PC-3 (cell line): ENCODE measurements at regions not wholly inside any gene's neighbourhood (a gene's known extent, or its start where the extent isn't known, plus 50 kb on each side); places are given as distances from the start of the nearest gene placed in this dataset.

ENCODE experiments used
- ATAC-seq: fragments of 200-7000 bp; cut with Tn5 transposase; 2 replicates; pipeline ENCODE4 v1.9.1; 2020; ENCODE audit warnings: mild to moderate bottlenecking, moderate library complexity
- BruUV-seq: library from RNA; stranded (reverse); fragments of 400-500 nt; replicated peaks from 2 replicates; lab custom pipeline; 2021; lab: Mats Ljungman, UMichigan
- CTCF ChIA-PET: fragments of 300-600 bp; sonication (Branson Sonifier 250); formaldehyde crosslinking; loops from one replicate; lab custom pipeline; 2022; ENCODE audit warnings: antibody characterized with exemption; lab: Charles Lee
- POLR2A ChIA-PET: fragments of 300-600 bp; sonication (Branson Sonifier 250); formaldehyde crosslinking; loops from one replicate; lab custom pipeline; 2022; ENCODE audit warnings: antibody characterized with exemption; ENCODE audit not compliant: unreplicated experiment; lab: Charles Lee
- DNase-seq: peaks from one replicate; pipeline ENCODE4 v3.0.0-alpha.2; 2015
- H2AFZ ChIP-seq: fragments of 300-600 bp; sonication (generic); 2 replicates; pipeline ENCODE4 v1.6.0; 2016; ENCODE audit warnings: antibody characterized with exemption, low read length
- H3F3A ChIP-seq: fragments of 300-600 bp; sonication (generic); one replicate; pipeline ENCODE4 v1.6.0; 2017; ENCODE audit warnings: antibody characterized with exemption, low read length, control low read depth, mild to moderate bottlenecking; ENCODE audit not compliant: unreplicated experiment
- H3K27ac ChIP-seq: fragments of 300-600 bp; sonication (generic); 2 replicates; pipeline ENCODE4 v1.5.1; 2016; ENCODE audit warnings: mild to moderate bottlenecking, low read length
- H3K27me3 ChIP-seq: fragments of 300-600 bp; sonication (generic); 2 replicates; pipeline ENCODE4 v1.6.1; 2016; ENCODE audit warnings: low read length, mixed read lengths
- H3K36me3 ChIP-seq: fragments of 300-600 bp; sonication (generic); 2 replicates; pipeline ENCODE4 v1.6.1; 2016; ENCODE audit warnings: low read depth, mixed run types, low read length, mixed read lengths
- H3K4me1 ChIP-seq: fragments of 300-600 bp; sonication (generic); 2 replicates; pipeline ENCODE4 v1.5.1; 2016; ENCODE audit warnings: low read length; ENCODE audit not compliant: insufficient read depth
- H3K4me2 ChIP-seq: fragments of 300-600 bp; sonication (generic); 2 replicates; pipeline ENCODE4 v1.6.0; 2016; ENCODE audit warnings: low read length
- H3K4me3 ChIP-seq: fragments of 300-600 bp; sonication (generic); 2 replicates; pipeline ENCODE4 v1.5.1; 2016; ENCODE audit warnings: mild to moderate bottlenecking, low read length, mixed read lengths
- H3K79me2 ChIP-seq: fragments of 300-600 bp; sonication (generic); 2 replicates; pipeline ENCODE4 v1.6.1; 2017; ENCODE audit warnings: low read length, mixed read lengths
- H3K9ac ChIP-seq: fragments of 300-600 bp; sonication (generic); 2 replicates; pipeline ENCODE4 v1.6.0; 2016; ENCODE audit warnings: mild to moderate bottlenecking, low read length
- H3K9me2 ChIP-seq: fragments of 300-600 bp; sonication (generic); replicated peaks from 2 replicates; pipeline ENCODE4 v1.6.1; 2016; ENCODE audit warnings: mixed run types, low read length, mixed read lengths
- H3K9me3 ChIP-seq: fragments of 300-600 bp; sonication (generic); 2 replicates; pipeline ENCODE4 v1.6.1; 2016; ENCODE audit warnings: low read length, mixed read lengths
- H4K20me1 ChIP-seq: fragments of 300-600 bp; sonication (generic); 2 replicates; pipeline ENCODE4 v1.6.1; 2016; ENCODE audit warnings: low read length, mixed read lengths
- CTCF ChIP-seq: fragments of 300-600 bp; sonication (generic); conservative IDR thresholded peaks from 2 replicates; pipeline ENCODE4 v1.5.1; 2017; ENCODE audit warnings: antibody characterized with exemption, low read depth, mild to moderate bottlenecking, low read length
- EZH2 ChIP-seq: fragments of 300-600 bp; sonication (generic); IDR thresholded peaks from one replicate; pipeline ENCODE4 v1.6.1; 2017; ENCODE audit warnings: antibody characterized with exemption, mild to moderate bottlenecking, low read length; ENCODE audit not compliant: unreplicated experiment
- EZH2phosphoT487 ChIP-seq: fragments of 300-600 bp; sonication (generic); IDR thresholded peaks from 2 replicates; pipeline ENCODE4 v1.6.1; 2018; ENCODE audit warnings: mild to moderate bottlenecking, antibody characterized with exemption, low read length, borderline replicate concordance
- intact Hi-C: fragments of 100-400 bp; cut with micrococcal nuclease; formaldehyde crosslinking; loops from 2 replicates; pipeline ENCODE4 v1.9.0; 2023

- ChIA-PET CTCF (no interaction called here), POLR2A (no interaction called here)
- Histone ChIP-seq H3K9me2 (no peaks in the 10 kb centered on the region), H2AFZ (no peak overlapping the region), H3K27ac (no peak overlapping the region), H3K27me3 (no peaks in the 10 kb centered on the region), H4K20me1 (no peaks in the 10 kb centered on the region), H3K9me3 (no peaks in the 10 kb centered on the region), H3K79me2 (no peaks in the 10 kb centered on the region), H3F3A (no peaks in the 10 kb centered on the region), H3K4me3 (no peak overlapping the region), H3K4me1 (no peaks in the 10 kb centered on the region), H3K9ac (no peak overlapping the region), H3K36me3 (no peaks in the 10 kb centered on the region), H3K4me2 (no peak overlapping the region)
- intact Hi-C loops: no loop called here
- no peak for TF ChIP-seq CTCF
- no peak for TF ChIP-seq EZH2
- TF ChIP-seq EZH2phosphoT487: no peak
- BruUV-seq: no TSS peak
- DNase-seq: no peak
- no peak for ATAC-seq
These were observed 471.8 kb downstream of the KIF4B start for GRCh38 chr5:155485386-155485785.

- ChIA-PET POLR2A (no interaction called here), CTCF (no interaction called here)
- no TSS peak for BruUV-seq
- H3K4me1 ChIP-seq: no peaks in the 10 kb centered on the region
- no peaks in the 10 kb centered on the region for H3K9me3 ChIP-seq
- H3K27me3 ChIP-seq: no peaks in the 10 kb centered on the region
- TF ChIP-seq CTCF (no peak), EZH2phosphoT487 (no peak)
- H3F3A ChIP-seq: no peaks in the 10 kb centered on the region
- H3K79me2 ChIP-seq: no peaks in the 10 kb centered on the region
- no peak overlapping the region for H3K9ac ChIP-seq
- intact Hi-C loops: no loop called here
- H3K27ac ChIP-seq: no peak overlapping the region
- H3K4me2 ChIP-seq: no peak overlapping the region
- no peaks in the 10 kb centered on the region for H3K9me2 ChIP-seq
- no peak for DNase-seq
- H4K20me1 ChIP-seq: no peaks in the 10 kb centered on the region
- no peak overlapping the region for H3K4me3 ChIP-seq
- H3K36me3 ChIP-seq: no peaks in the 10 kb centered on the region
- ATAC-seq: no peak
- no peak overlapping the region for H2AFZ ChIP-seq
These were observed 476.4 kb downstream of the KIF4B start for GRCh38 chr5:155489949-155490348.

GRCh38 chr5:155492191-155492590, 478.6 kb downstream of the KIF4B start:
- no peaks in the 10 kb centered on the region for H3F3A ChIP-seq
- DNase-seq (no peak), ATAC-seq (no peak)
- no peak overlapping the region for H3K4me2 ChIP-seq
- CTCF ChIA-PET: no interaction called here
- no peaks in the 10 kb centered on the region for H3K79me2 ChIP-seq
- TF ChIP-seq EZH2phosphoT487 (no peak), EZH2 (no peak), CTCF (no peak)
- H3K4me3 ChIP-seq: no peak overlapping the region
- no TSS peak for BruUV-seq
- no peaks in the 10 kb centered on the region for H3K9me2 ChIP-seq
- intact Hi-C loops: no loop called here
- no peaks in the 10 kb centered on the region for H3K36me3 ChIP-seq
- H4K20me1 ChIP-seq: no peaks in the 10 kb centered on the region
- H3K27ac ChIP-seq: no peak overlapping the region
- POLR2A ChIA-PET: no interaction called here
- no peaks in the 10 kb centered on the region for H3K9me3 ChIP-seq
- H3K9ac ChIP-seq: no peak overlapping the region
- H2AFZ ChIP-seq: no peak overlapping the region
- H3K4me1 ChIP-seq: no peaks in the 10 kb centered on the region
- no peaks in the 10 kb centered on the region for H3K27me3 ChIP-seq
